Left kidney (tissue), 1 donor: ENCODE measurements at regions not wholly inside any gene's neighbourhood (a gene's known extent, or its start where the extent isn't known, plus 50 kb on each side); places are given as distances from the start of the nearest gene placed in this dataset.

Experiments
- DNase-seq: peaks from one replicate; pipeline ENCODE4 v3.0.0-alpha.2; 2013

DNA sequence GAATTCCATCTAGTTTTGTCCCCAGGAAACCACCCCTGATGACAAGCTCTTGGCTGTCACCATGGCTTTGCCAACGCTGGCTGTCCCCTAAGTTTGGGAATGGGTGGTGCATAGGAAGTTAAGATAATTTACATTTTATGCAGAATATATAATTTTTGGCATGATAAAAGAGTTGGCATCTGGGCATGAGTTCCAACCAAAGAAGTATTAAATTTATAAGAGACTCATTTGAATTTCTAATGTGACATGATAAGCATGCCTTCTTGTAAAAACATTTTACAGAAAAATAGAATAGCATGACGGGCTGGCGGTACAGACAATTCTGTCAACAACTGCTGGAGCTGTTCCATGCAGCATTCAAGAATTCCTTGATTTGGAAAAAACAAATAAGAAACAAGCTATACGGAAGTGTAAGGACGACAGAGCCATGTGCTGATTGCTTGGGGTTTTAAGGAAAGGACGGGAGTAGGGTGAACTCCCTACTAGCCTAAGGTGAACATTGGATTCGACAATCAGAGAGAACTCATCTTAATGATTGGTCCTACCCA lies 106.8 kb upstream of the C1orf21 start:
- no peak for DNase-seq

DNA sequence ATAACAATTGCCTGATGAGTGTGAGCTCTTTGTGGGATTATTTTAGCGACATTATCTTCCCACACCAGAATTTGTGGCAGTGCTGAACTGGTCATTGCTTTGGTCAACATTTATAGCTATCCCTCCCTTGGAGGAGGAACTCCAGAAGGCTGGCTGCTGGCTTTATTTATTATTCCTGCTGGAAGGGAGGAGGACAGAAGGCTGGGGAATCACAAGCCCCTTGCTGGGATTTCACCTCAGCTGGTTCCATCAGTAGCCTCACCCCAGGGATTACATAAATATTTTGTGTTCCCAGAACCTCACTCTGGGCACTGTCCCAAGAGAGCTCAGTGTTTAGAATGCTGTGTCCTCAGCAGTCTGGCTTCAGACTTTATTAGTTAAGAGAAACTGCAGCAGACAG lies 102.8 kb upstream of the C1orf21 start:
- no peak for DNase-seq

DNA sequence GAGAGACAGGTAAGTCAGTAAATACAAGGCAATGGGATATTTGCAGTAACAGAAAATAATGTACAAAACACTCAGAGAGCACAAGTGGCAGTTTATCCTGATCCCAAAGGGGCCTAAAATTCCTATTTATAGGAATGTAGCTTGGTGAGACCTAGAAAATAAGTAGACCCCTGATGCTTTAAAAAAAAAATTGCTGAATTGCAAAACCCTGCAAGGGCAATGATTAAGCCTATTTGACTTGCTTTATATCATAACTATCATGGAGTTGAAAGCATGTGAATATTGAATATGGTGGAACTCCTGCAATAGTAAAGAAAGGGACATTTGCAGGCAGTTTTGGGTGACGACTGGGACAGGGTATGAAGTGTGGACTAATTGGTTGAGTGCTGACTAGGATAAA lies 101.9 kb upstream of the C1orf21 start:
- no peak for DNase-seq

DNA sequence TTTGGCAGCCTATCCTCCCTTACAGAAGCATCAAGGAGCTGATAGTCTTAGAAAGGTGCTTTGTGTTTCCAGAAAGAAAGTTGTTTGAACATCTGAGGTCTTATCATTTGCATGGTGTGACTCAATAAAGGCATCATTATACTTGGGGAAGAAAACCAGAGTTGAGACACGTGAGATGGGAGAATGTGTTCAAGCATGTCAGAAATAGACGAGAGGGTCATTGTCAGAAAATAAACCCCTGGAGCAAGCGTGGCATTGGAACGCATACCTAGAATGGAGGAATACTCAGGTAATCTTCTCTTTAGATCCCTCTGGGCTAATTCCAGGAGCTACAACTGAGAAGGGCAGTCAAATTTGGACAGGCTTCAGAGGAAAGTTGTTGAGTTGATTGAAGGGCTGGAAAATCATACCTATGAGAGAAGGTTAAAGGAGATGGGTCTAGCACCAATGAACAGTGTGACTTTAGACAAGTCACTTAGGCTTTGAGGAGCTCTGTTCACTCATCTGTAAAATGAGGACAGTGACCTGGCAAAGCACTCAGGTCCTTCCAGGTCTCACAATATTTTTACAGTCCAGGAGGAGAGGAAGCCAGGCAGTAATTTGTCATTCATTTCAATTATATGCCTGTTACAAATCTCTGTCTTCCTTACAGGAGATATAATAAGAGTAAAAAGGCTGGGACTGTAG lies 101.3 kb upstream of the C1orf21 start:
- no peak for DNase-seq

DNA sequence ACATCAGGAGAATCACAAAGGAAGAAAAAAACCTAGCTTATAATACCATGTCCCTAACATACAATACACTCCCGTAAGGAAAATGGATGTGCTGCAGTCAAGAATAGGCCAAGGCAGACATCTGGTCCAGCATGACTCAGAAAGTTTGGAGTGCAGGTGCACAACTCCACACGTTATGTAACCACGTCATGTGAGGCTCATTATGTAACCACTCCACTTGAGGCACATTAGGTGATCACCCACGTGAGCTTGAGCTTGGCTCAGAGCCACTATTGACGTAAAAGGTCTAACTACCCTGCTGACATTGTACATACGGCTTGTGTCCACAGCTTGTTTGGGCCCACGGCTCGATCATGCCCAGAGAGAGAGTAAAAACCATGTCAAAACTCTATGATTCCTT lies 99.8 kb upstream of the C1orf21 start:
- DNase-seq = no peak

DNA sequence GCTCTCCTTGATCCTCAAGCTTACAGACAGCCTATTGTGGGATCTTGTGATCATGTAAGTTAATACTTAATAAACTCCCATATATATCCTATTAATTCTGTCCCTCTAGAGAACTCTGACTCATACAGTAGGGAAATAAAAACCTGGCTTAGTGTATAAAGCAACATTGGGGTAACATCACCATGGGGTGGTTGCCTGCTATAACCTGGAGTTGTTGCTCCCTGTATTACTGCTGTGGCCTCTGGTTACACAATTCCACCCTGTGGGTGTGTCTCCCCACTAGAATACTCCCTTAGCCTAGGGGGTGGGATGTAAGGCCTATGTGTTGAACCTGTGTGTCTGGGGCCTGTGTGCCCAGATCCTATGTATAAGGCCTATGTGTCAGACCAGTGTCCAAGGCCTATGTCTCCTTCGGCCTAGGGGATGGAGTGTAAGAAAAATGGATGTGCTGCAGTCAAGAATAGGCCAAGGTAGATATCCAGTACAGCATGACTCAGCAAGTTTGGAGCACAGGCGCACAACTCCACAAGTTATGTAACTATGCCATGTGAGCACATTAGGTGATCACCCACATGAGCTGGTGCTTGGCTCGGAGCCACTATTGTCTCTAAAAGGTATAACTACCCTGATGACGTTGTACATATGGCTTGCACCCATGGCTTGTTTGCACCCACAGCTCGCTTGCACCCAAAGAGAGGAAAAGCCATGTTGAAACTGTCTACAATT lies 96.8 kb upstream of the C1orf21 start:
- no peak for DNase-seq

DNA sequence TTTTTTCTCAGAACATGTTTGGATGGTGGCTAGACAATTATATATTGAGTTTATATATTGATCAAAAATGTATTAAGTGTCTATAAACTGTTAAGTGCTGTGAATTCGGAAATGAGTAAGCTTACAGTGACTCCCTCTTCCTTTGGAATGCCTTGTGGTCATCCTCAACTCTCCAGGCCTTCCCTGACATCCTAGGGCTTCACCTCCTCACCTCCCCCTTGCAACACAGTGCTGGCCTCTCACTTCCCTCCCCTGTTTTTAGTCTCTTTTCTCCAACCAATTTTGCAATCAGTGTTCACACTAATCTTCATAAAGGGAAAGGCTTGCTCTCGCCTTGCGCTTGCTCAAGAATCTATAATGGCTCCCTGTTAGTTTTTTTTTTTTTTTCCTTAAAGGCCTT lies 95.1 kb upstream of the C1orf21 start:
- DNase-seq = no peak

DNA sequence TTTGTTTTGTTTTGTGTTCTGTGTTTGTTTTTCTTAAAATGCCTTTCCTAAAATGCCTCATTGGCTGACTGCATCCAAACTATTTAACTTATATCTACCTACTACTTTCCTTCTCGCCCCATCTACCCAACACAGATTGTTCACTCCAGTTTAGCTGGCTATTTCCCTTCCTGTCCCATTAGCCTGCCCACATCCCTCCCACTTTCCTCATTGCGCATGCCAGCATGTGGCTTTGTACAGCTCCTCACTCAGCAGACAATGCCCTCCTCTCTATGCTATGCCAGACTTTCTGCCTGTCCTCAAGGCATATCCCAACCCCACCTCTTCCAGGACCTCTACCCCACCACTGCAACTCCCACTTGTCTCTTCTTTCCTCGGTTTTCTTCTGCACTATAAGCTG lies 94.7 kb upstream of the C1orf21 start:
- no peak for DNase-seq

DNA sequence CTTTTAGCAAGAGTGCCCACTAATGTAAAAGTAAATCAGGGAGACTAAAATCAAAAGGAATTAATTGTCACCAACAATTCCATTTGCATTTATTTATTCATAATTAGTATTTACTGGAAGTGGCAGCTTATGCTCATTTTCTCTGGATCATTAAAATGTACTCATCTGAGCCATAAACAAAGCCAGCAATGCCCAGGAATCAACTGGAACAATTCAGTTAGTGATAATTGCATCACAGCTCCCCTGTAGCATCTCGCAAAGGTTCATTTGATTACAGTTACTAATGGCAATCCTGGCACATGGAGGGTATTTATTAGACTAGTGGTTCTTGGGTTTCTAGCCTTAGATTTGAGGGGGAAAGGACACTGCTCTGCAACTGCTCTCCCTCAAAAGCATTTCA lies 92.7 kb upstream of the C1orf21 start:
- no peak for DNase-seq

DNA sequence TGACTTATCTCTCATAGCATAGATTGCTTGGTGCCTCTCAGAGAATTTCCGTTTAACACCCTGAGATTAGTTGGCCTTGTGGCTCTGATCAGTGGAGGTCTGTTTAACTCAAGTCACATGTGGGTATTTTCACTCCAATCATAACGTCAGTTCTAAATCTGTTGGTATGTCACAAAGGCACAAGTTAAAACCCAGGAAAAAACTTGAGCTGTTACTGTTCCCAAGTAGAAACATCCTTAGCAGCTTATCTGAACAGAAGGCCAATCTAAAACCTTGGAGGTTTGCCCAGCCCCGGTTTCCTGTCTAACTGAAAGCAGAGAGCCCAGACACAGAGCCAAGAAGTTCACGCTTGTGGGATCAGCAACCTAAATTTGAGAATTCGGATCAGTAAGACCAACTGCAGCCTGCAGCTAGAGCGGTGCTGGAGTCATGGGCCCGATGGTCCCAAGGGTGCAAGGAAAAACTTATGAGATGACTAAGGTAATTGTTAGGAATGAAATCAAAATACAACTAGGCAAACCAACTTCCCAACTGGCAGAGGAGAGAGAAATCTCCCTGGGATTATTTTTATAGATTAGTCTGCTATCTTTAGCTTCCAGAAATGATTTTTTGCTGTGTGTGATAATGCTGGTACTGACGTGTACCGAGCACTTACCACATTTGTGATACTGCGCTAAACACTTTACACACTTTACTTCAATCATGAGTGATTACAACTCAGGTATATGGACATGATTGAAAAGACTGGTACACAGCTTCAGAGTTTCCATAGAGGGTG lies 90.2 kb upstream of the C1orf21 start:
- peak; percentile 66 for DNase-seq

DNA sequence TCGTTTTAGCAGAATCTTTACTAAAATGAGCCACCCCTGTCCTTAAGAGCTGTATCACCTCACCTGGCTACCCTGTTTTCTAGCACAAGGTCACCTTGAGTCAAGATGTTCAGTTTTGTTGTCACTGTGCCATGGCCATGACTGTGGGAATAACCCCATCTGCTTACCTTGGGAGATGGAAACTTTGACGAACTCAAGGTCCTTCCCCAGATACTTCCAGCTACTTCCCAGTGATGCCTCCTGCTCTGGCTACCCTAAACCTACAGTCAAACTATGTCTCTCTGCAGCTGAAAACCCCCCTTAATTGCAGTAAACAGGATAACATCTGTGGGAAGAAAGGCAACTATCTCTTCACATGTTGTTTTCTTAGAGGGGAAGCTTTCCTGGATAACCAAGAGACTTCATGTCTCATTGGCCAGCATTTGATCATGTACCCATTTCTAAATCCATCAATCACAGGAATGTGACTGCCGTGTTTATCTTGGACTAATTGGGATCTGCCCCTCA lies 89.5 kb upstream of the C1orf21 start:
- no peak for DNase-seq

DNA sequence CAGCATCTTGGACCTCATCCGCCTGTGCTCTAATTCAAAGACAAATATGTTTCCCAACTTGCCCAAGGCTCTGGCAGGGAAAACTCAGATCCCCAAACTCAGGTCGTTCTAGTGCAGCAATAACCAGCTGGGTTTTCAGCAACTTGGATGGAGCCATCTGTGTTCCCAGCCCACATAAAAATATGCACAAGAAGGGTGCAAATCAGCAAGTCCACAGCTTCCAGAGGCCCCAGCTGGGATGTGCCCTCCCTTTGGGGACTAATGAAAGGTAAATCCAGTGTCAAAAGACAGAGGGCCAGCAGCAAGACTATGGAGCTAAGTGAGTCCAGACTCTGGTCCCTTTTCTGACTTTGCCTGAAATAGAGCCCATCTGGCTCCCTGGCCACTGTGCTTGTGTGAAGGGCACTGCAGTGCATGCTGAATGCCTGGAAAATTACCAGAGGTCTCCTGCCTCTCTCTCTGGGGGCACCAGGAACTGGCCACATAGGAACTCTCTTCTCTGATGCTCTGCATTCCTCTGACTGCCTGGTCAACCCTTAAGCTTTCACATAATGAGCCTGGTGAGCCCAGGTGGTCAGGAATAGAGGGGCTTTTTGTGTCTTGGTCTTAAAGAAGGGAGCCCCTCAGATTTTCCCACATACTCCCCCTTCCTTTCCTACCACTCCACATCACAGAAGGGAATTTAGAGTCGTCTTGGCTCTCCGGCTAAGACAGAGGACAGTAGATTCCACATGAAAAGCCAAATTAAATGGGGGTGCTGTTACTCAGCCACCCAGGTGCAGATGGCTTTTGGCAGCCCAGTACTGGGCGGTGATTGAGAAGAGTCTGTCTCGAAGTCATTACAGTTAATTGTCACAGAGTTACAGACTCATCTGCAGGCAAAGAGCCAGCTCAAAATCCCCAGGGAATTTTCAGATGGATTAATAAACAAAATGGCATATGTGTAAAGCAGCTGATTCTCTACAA lies 88.1 kb upstream of the C1orf21 start:
- no peak for DNase-seq

DNA sequence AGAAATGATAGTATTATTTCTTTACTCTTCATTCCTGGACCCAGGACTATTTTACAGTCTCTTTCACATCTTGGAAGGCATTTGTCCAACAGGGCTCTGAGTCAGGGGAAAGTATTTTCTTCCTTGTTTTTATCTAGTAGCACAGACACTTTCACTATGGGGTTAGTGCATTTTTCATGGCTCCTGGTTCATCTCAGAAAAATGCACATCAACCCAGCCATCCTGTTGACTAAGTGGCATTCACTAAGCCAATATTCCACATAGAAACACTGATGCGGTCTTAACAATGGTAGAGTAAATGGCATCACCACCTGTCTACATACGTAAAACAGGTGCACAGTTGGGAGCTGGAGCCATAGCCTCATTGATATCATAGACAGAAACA lies 87.4 kb upstream of the C1orf21 start:
- DNase-seq = no peak

DNA sequence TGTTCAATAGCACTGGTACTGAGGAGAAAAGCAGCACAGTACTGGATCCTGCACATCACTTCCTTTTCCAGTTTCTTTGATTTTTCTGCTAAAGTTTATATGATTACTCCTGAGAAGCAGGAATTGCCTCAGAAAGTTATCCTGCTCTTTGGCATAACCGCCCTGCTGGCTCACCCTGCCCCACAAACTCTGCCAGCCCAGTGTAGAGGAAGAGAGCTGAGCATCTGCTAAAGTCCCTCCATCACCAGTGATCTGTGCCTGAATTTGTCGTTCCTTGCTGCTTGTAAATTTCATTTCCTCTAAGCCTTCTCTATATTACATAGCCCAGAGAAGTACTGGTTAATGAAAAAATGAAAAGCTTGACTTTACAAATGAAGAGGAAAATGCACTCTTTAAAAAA lies 87.0 kb upstream of the C1orf21 start:
- DNase-seq = no peak

DNA sequence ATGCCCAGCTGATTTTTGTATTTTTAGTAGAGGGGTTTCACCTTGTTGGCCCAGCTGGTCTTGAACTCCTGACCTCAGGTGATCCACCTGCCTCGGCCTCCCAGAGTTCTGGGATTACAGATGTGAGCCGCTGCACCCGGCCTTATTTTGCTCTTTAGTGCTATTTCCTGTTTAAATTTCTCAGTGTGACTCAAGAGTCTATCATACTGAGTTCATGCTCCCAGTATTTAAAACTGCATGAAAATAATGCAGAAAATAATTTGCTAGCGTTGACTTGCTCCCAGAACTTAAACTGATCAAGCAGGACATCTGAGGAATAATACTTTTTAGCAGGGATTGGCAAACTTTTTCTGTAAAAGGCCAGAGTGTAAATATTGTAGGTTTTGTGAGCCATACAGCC lies 86.4 kb upstream of the C1orf21 start:
- no peak for DNase-seq

DNA sequence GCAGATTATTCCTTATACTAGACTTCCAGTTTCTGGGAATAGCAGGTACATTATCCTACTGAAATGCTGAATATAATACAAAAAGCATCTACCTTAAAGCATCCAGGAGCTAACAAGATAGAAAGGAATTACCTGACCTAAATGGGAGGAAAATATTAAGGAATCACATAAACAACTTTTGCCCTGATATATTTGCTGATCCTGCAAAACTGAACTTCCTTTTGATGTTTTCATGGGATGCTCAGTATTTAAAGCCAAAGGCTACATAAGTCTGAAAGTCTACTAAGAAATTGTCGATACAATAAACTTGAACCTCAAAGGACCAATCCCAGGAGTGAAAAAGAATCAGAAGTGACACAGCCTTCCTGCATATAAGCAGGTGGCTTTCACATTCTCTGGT lies 85.6 kb upstream of the C1orf21 start:
- no peak for DNase-seq

DNA sequence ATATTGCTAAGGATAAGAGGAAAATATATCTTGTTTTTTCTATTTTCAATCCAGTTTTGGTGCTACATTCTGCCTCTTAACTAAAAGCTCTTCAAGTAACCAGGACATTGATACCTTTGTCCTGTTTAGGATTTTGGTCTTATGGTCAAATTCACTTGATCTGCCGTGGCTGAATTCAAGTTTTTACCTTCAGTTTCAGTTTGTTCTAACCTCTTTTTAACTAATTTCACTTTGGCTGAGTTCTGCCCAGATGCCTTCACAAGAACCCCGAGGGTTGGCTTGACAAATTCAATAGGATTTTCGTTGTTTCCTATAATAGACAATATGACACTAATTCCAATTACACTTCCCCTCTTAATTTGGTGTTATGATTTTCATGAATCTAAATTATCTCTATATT lies 84.5 kb upstream of the C1orf21 start:
- no peak for DNase-seq

DNA sequence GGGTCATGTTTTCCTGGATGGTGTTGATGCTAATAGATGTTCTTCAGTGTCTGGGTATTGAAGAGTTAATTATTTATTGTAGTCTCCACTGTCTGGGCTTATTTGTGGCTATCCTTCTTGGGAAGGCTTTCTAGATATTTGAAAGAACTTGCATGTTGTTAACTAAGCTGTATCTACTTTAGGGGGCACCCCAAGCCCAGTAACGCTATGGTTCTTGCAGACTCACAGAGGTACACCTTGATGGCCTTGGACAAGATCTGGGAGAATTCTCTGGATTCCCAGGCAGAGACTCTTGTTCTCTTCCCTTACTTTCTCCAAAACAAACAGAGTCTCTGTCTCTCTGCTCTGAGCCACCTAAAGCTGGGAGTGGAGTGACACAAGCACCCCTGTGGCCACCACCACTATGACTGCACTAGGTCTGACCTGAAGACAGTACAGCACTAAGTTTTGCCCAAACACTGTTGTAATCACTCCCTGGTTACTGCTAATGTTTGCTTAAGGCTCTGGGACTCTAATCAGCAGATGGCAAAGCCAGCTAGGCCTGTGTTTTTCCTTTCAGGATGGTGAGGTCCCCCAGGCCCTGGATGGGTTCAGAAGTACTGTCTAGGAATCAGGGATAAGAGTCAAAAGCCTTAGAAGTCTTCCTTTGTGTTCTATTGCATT lies 76.5 kb upstream of the C1orf21 start:
- no peak for DNase-seq

DNA sequence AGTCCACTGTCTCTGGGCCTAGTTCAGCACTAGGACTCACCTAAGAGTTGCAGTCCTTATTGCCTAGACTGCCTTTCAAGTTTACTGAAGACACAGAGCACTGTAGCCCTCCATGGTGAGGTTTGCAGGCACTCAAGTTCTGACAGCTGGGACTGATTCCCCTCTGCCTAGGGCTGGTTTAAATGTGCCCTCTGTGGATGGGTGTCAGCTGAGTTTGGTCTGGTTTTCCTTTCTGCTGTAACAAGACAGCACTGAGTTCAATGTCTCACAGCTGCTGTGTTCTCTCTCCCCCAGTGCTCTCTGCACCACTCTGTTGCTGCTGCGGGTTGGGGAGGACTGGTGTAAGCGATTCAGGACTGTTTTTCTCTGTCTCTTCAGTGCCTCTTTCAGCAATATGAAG lies 75.2 kb upstream of the C1orf21 start:
- no peak for DNase-seq

DNA sequence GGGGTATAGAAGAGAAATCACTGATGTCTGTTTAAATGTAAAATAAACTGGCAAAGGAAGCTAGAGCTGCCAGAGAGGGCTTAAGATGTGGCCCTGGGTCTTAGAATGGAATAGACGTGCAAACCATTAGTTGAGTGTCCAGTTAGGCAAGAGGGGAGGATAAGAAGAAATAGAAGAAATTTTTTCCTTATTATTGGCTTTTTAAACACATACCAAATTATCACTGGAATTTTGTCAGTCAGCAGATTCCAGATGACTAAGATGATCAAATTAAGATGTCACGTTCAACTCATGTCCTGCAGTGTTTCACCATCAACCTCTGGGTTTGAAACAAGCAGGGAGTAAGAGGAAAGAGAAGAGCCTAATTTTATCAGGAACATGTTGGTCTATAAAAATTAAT lies 71.6 kb upstream of the C1orf21 start:
- DNase-seq = no peak

DNA sequence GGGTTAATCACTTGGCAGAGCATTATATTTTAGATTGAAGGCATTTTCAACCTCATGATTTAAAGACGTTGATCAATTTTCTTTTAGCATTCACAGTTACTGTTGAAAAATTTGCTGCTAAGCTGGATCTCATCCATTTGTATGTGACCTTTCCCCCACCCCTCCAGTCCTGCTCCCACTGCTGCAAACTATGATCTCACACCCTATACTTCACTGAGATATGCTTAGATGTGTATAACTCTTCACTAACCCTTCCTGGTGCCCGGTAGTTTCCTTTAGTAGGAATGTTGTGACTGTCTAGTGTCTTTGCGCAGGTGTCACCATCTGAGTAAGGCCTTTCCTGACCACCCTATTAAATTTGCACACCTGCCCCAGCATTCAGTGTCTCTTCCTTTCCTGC lies 67.0 kb upstream of the C1orf21 start:
- no peak for DNase-seq
